ENCODE measurements at regions not wholly inside any gene's neighbourhood (a gene's known extent, or its start where the extent isn't known, plus 50 kb on each side); places are given as distances from the start of the nearest gene placed in this dataset.

- TF ChIP-seq ZNF585B (tag by site-specific recombination; IDR thresholded peaks at IDR 0.05) (no peak), MZF1 (tag by site-specific recombination; IDR thresholded peaks at IDR 0.05; ENCODE audit: borderline replicate concordance) (no peak), MEIS1 (CRISPR knock-in tag; IDR thresholded peaks at IDR 0.05; ENCODE audit: borderline replicate concordance) (no peak), PRDM1 (tag by site-specific recombination; IDR thresholded peaks at IDR 0.05) (no peak), KLF16 (tag by site-specific recombination; IDR thresholded peaks at IDR 0.05) (no peak), ZNF280D (tag by site-specific recombination; IDR thresholded peaks at IDR 0.05) (no peak), BCL11A (tag by site-specific recombination; IDR thresholded peaks at IDR 0.05; ENCODE audit: low read depth) (no peak), SCRT1 (tag by site-specific recombination; IDR thresholded peaks at IDR 0.05; ENCODE audit: borderline replicate concordance) (no peak), SP2 (tag by site-specific recombination; IDR thresholded peaks at IDR 0.05) (no peak), ZNF354C (tag by site-specific recombination; IDR thresholded peaks at IDR 0.05; ENCODE audit: borderline replicate concordance, low read depth) (no peak)
- TF ChIP-seq, protein P1, sequence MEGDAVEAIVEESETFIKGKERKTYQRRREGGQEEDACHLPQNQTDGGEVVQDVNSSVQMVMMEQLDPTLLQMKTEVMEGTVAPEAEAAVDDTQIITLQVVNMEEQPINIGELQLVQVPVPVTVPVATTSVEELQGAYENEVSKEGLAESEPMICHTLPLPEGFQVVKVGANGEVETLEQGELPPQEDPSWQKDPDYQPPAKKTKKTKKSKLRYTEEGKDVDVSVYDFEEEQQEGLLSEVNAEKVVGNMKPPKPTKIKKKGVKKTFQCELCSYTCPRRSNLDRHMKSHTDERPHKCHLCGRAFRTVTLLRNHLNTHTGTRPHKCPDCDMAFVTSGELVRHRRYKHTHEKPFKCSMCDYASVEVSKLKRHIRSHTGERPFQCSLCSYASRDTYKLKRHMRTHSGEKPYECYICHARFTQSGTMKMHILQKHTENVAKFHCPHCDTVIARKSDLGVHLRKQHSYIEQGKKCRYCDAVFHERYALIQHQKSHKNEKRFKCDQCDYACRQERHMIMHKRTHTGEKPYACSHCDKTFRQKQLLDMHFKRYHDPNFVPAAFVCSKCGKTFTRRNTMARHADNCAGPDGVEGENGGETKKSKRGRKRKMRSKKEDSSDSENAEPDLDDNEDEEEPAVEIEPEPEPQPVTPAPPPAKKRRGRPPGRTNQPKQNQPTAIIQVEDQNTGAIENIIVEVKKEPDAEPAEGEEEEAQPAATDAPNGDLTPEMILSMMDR (tag by site-specific recombination; IDR thresholded peaks at IDR 0.05) = no peak
These were observed 168.8 kb downstream of the RCN1 start for GRCh38 chr11:32259641-32260081.

Data from HEK293 (cell line).